ENCODE measurements at regions not wholly inside any gene's neighbourhood (a gene's known extent, or its start where the extent isn't known, plus 50 kb on each side); places are given as distances from the start of the nearest gene placed in this dataset.

DNA sequence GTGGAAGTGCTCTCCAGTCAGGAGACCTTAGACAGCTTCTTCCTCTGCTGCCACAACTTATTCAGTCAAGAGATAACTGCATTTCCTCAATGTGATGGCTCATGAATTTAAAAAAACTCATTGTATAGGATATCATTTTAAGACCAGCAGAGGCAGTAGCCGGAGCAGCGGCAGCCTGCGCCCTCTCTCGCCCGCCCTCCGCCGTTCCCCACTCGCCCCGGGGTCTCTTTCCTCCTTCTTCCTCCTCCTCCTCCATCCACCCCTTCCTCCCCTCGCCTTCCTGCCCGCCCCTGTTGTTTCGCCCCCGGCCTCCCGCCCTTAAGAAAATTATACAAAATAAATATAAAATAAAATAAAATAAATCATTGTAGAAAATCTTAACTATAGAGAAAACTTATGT is 687.6 kb downstream of the FLRT2 start:
- Histone ChIP-seq H3K27me3 (ENCODE audit: control insufficient read depth in 2 of 2, insufficient read depth in 2 of 2, low read length in 2 of 2) (no peaks in the 10 kb centered on the region), H3K9ac (replicated peaks; ENCODE audit: extremely low read depth, insufficient read depth, low read length) (no peak overlapping the region), H3K4me3 (replicated peaks in 1 of 3; ENCODE audit: insufficient read depth in 1 of 3, low read depth in 1 of 3, low read length in 3 of 3) (no peak overlapping the region), H4K20me1 (replicated peaks; ENCODE audit: control insufficient read depth, extremely low read depth, insufficient read depth, low read length) (no peaks in the 10 kb centered on the region), H3K4me1 (ENCODE audit: control insufficient read depth, extremely low read depth, insufficient read depth, low read length) (no peaks in the 10 kb centered on the region), H3K4me2 (ENCODE audit: insufficient read depth, low read length) (no peak overlapping the region), H3K9me1 (replicated peaks; ENCODE audit: control insufficient read depth, extremely low read depth, insufficient read depth, low read length) (no peaks in the 10 kb centered on the region), H3K27ac (ENCODE audit: insufficient read depth, low read depth, low read length) (no peak overlapping the region), H3K36me3 (ENCODE audit: control insufficient read depth in 2 of 2, extremely low read depth in 1 of 2, insufficient read depth in 2 of 2, low read length in 2 of 2) (no peaks in the 10 kb centered on the region), H3K9me3 (replicated peaks; ENCODE audit: control insufficient read depth, insufficient read depth, low read length) (no peaks in the 10 kb centered on the region), H2AFZ (ENCODE audit: low read depth, low read length) (no peak overlapping the region), H3K79me2 (ENCODE audit: control insufficient read depth, insufficient read depth, low read length) (no peaks in the 10 kb centered on the region)
- POLR2A ChIA-PET = no interaction called here
- dilution Hi-C loops (cut with MboI; ENCODE audit: extremely low pct_ligation_motif_present, low sequenced_read_pairs) (no loop called here), intact Hi-C loops (cut with micrococcal nuclease) (no loop called here)
- FAIRE-seq = no peak
- CTCF ChIA-PET = no interaction called here
- TF ChIP-seq MYC (IDR thresholded peaks at IDR 0.05; ENCODE audit: low read depth, low read length) (no peak), POLR2A (IDR thresholded peaks at IDR 0.05; ENCODE audit: low read depth, low read length) (no peak), FOS (IDR thresholded peaks at IDR 0.05; ENCODE audit: borderline replicate concordance, insufficient read depth, low read length) (no peak)
- BruUV-seq (replicated peaks) = no TSS peak
- no peak for DNase-seq (ENCODE audit: low read depth, low spot score)

- TF ChIP-seq EZH2 (IDR thresholded peaks at IDR 0.05; ENCODE audit: borderline replicate concordance, low read depth, low read length, severe bottlenecking) (no peak), MYC (IDR thresholded peaks at IDR 0.05; ENCODE audit: low read depth, low read length) (no peak), JUN (IDR thresholded peaks at IDR 0.05; ENCODE audit: borderline replicate concordance, insufficient read depth, insufficient read length, low read depth) (no peak), POLR2A (IDR thresholded peaks at IDR 0.05; ENCODE audit: low read depth, low read length) (no peak)
- TF ChIP-seq, protein P1, sequence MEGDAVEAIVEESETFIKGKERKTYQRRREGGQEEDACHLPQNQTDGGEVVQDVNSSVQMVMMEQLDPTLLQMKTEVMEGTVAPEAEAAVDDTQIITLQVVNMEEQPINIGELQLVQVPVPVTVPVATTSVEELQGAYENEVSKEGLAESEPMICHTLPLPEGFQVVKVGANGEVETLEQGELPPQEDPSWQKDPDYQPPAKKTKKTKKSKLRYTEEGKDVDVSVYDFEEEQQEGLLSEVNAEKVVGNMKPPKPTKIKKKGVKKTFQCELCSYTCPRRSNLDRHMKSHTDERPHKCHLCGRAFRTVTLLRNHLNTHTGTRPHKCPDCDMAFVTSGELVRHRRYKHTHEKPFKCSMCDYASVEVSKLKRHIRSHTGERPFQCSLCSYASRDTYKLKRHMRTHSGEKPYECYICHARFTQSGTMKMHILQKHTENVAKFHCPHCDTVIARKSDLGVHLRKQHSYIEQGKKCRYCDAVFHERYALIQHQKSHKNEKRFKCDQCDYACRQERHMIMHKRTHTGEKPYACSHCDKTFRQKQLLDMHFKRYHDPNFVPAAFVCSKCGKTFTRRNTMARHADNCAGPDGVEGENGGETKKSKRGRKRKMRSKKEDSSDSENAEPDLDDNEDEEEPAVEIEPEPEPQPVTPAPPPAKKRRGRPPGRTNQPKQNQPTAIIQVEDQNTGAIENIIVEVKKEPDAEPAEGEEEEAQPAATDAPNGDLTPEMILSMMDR (IDR thresholded peaks at IDR 0.05; ENCODE audit: extremely low read depth in 1 of 2, insufficient read depth in 1 of 2, low read depth in 1 of 2, low read length in 2 of 2) = no peak
- Histone ChIP-seq H3K36me3 (ENCODE audit: control insufficient read depth in 2 of 2, extremely low read depth in 1 of 2, insufficient read depth in 2 of 2, low read length in 2 of 2) (no peaks in the 10 kb centered on the region), H3K9ac (replicated peaks; ENCODE audit: extremely low read depth, insufficient read depth, low read length) (no peak overlapping the region), H3K27me3 (ENCODE audit: control insufficient read depth in 2 of 2, insufficient read depth in 2 of 2, low read length in 2 of 2) (no peaks in the 10 kb centered on the region), H3K9me1 (replicated peaks; ENCODE audit: control insufficient read depth, extremely low read depth, insufficient read depth, low read length) (no peaks in the 10 kb centered on the region), H3K79me2 (ENCODE audit: control insufficient read depth, insufficient read depth, low read length) (no peaks in the 10 kb centered on the region), H4K20me1 (replicated peaks; ENCODE audit: control insufficient read depth, extremely low read depth, insufficient read depth, low read length) (no peaks in the 10 kb centered on the region), H3K4me3 (replicated peaks in 1 of 3; ENCODE audit: insufficient read depth in 1 of 3, low read depth in 1 of 3, low read length in 3 of 3) (no peak overlapping the region), H2AFZ (ENCODE audit: low read depth, low read length) (no peak overlapping the region), H3K27ac (ENCODE audit: insufficient read depth, low read depth, low read length) (no peak overlapping the region), H3K4me1 (ENCODE audit: control insufficient read depth, extremely low read depth, insufficient read depth, low read length) (no peaks in the 10 kb centered on the region), H3K4me2 (ENCODE audit: insufficient read depth, low read length) (no peak overlapping the region), H3K9me3 (replicated peaks; ENCODE audit: control insufficient read depth, insufficient read depth, low read length) (peaks cover 2% of the 10 kb centered on the region)
- POLR2A ChIA-PET = no interaction called here
- FAIRE-seq = no peak
- intact Hi-C loops (cut with micrococcal nuclease) (no loop called here), dilution Hi-C loops (cut with MboI; ENCODE audit: extremely low pct_ligation_motif_present, low sequenced_read_pairs) (no loop called here)
- CTCF ChIA-PET = no interaction called here
- DNase-seq (ENCODE audit: low read depth, low spot score) = no peak
- no TSS peak for BruUV-seq (replicated peaks)
These were observed 673.9 kb downstream of the FLRT2 start for GRCh38 chr14:86203843-86204242.
